Keratinocyte (primary cell): ENCODE measurements at regions not wholly inside any gene's neighbourhood (a gene's known extent, or its start where the extent isn't known, plus 50 kb on each side); places are given as distances from the start of the nearest gene placed in this dataset.
"Not testable (repeated sequence)": the region's sequence is repeated elsewhere in the genome, so short reads cannot be mapped to it uniquely, and the experiment has no call there.

Experiments used
- DNase-seq: peaks from one replicate; pipeline ENCODE4 v3.0.0-alpha.2; 2011; ENCODE audit warnings: low read depth, missing footprints, low spot score
- FAIRE-seq: peaks from 2 replicates; lab custom pipeline; 2011; peaks lifted over from hg19 to GRCh38; lab: Jason Lieb, UNC
- H2AFZ ChIP-seq: 2 replicates; pipeline ENCODE4 v1.6.0; 2012; ENCODE audit warnings: low read length, control low read depth, inconsistent platforms; ENCODE audit not compliant: control insufficient read depth
- H3K27ac ChIP-seq: 2 replicates; pipeline ENCODE4 v1.5.1; 2011; ENCODE audit warnings: low read length; ENCODE audit not compliant: control insufficient read depth, insufficient read depth
- H3K27me3 ChIP-seq: 3 replicates; pipeline ENCODE4 v1.6.0; 2011; ENCODE audit warnings: low read length; ENCODE audit not compliant: control insufficient read depth, insufficient read depth; ENCODE audit errors: extremely low read depth
- H3K36me3 ChIP-seq, 2 experiments: 2 replicates in 1 of 2; 3 replicates in 1 of 2; pipeline ENCODE4 v1.5.1; 2011; ENCODE audit warnings: low read length in 2 of 2, mild to moderate bottlenecking in 1 of 2; ENCODE audit not compliant: control insufficient read depth in 2 of 2, insufficient read depth in 2 of 2; ENCODE audit errors: extremely low read depth in 1 of 2
- H3K4me1 ChIP-seq: 3 replicates; pipeline ENCODE4 v1.5.1; 2011; ENCODE audit warnings: low read length; ENCODE audit not compliant: control insufficient read depth, insufficient read depth; ENCODE audit errors: extremely low read depth
- H3K4me2 ChIP-seq: 3 replicates; pipeline ENCODE4 v1.6.0; 2011; ENCODE audit warnings: low read depth, low read length; ENCODE audit not compliant: control insufficient read depth, insufficient read depth; ENCODE audit errors: extremely low read depth
- H3K4me3 ChIP-seq, 3 experiments: fragments of 200-600 bp in 1 of 3; sonication (generic) in 1 of 3; 2 replicates in 2 of 3; 3 replicates in 1 of 3; pipeline ENCODE4 v1.5.1; 2011 to 2016; ENCODE audit warnings: low read length in 3 of 3, mild to moderate bottlenecking in 3 of 3, control low read depth in 2 of 3, inconsistent platforms in 1 of 3, low read depth in 1 of 3, mixed read lengths in 1 of 3, mixed run types in 1 of 3, moderate library complexity in 1 of 3; ENCODE audit not compliant: control insufficient read depth in 2 of 3, insufficient read depth in 2 of 3; ENCODE audit errors: extremely low read depth in 1 of 3
- H3K79me2 ChIP-seq: 2 replicates; pipeline ENCODE4 v1.6.0; 2012; ENCODE audit warnings: low read length; ENCODE audit not compliant: control insufficient read depth, insufficient read depth
- H3K9ac ChIP-seq: 3 replicates; pipeline ENCODE4 v1.6.0; 2011; ENCODE audit warnings: low read length; ENCODE audit not compliant: control insufficient read depth, insufficient read depth; ENCODE audit errors: extremely low read depth
- H3K9me1 ChIP-seq: 3 replicates; pipeline ENCODE4 v1.6.0; 2011; ENCODE audit warnings: low read length; ENCODE audit not compliant: control insufficient read depth, insufficient read depth; ENCODE audit errors: extremely low read depth
- H3K9me3 ChIP-seq: 2 replicates; pipeline ENCODE4 v1.5.1; 2012; ENCODE audit warnings: low read depth, low read length; ENCODE audit not compliant: control insufficient read depth
- H4K20me1 ChIP-seq: 3 replicates; pipeline ENCODE4 v1.6.0; 2011; ENCODE audit warnings: low read length; ENCODE audit not compliant: control insufficient read depth, insufficient read depth; ENCODE audit errors: extremely low read depth
- CTCF ChIP-seq, 3 experiments: IDR thresholded peaks in 1 of 3; conservative IDR thresholded peaks in 1 of 3; optimal IDR thresholded peaks in 1 of 3; 2 replicates in 2 of 3; 3 replicates in 1 of 3; pipeline versions ENCODE3 to v1.5.1; 2011; ENCODE audit warnings: low read length in 3 of 3, mild to moderate bottlenecking in 3 of 3, moderate library complexity in 2 of 3, control low read depth in 1 of 3, inconsistent platforms in 1 of 3; ENCODE audit not compliant: insufficient read depth in 2 of 3; ENCODE audit errors: extremely low read depth in 1 of 3
- EZH2 ChIP-seq: IDR thresholded peaks from one replicate; pipeline ENCODE4 v1.6.1; 2012; ENCODE audit warnings: inconsistent platforms, mild to moderate bottlenecking, low read length, moderate library complexity
- dilution Hi-C: fragments of 300-500 bp; cut with MboI; formaldehyde crosslinking; loops from one replicate; pipeline ENCODE4 v1.7.0; 2020; ENCODE audit warnings: low sequenced_read_pairs; ENCODE audit not compliant: extremely low pct_ligation_motif_present

GRCh38 chr4:163710158-163710557 lies 215.7 kb downstream of the TMA16 start:
- dilution Hi-C loops: no loop called here
- Histone ChIP-seq H3K27ac (no peak overlapping the region), H3K36me3 (no peaks in the 10 kb centered on the region)

GRCh38 chr4:163724495-163724894 lies 230.0 kb downstream of the TMA16 start:
- H3K4me2 ChIP-seq, H3K27me3 ChIP-seq, FAIRE-seq, H3K4me1 ChIP-seq, dilution Hi-C loops, H3K9me1 ChIP-seq, H4K20me1 ChIP-seq, H2AFZ ChIP-seq, H3K27ac ChIP-seq, H3K4me3 ChIP-seq, H3K36me3 ChIP-seq, DNase-seq, H3K79me2 ChIP-seq, H3K9ac ChIP-seq, H3K9me3 ChIP-seq: not testable (repeated sequence)

More at GRCh38 chr4:163710158-163710557, 215.7 kb downstream of the TMA16 start:
- FAIRE-seq (no peak), DNase-seq (no peak)
- no peak overlapping the region for H3K9ac ChIP-seq
- H2AFZ ChIP-seq: no peak overlapping the region
- H4K20me1 ChIP-seq: no peaks in the 10 kb centered on the region
- H3K4me2 ChIP-seq: no peak overlapping the region
- no peaks in the 10 kb centered on the region for H3K27me3 ChIP-seq
- H3K4me1 ChIP-seq: no peaks in the 10 kb centered on the region
- H3K9me1 ChIP-seq: no peaks in the 10 kb centered on the region
- no peaks in the 10 kb centered on the region for H3K79me2 ChIP-seq
- TF ChIP-seq CTCF (optimal IDR thresholded peaks at IDR 0.05 in 1 of 3, IDR thresholded peaks at IDR 0.05 in 1 of 3, conservative IDR thresholded peaks at IDR 0.05 in 1 of 3; ENCODE audit: extremely low read depth in 1 of 3, insufficient read depth in 2 of 3, low read length in 3 of 3) (no peak), EZH2 (no peak)
- no peak overlapping the region for H3K4me3 ChIP-seq
- H3K9me3 ChIP-seq: no peaks in the 10 kb centered on the region

- TF ChIP-seq CTCF (optimal IDR thresholded peaks at IDR 0.05 in 1 of 3, IDR thresholded peaks at IDR 0.05 in 1 of 3, conservative IDR thresholded peaks at IDR 0.05 in 1 of 3; ENCODE audit: extremely low read depth in 1 of 3, insufficient read depth in 2 of 3, low read length in 3 of 3): no peak
- no peak for TF ChIP-seq EZH2
- H4K20me1 ChIP-seq: no peaks in the 10 kb centered on the region
- H2AFZ ChIP-seq: no peak overlapping the region
- H3K27me3 ChIP-seq: no peaks in the 10 kb centered on the region
- H3K4me3 ChIP-seq: no peak overlapping the region
- H3K9ac ChIP-seq: no peak overlapping the region
- H3K36me3 ChIP-seq: no peaks in the 10 kb centered on the region
- no peak overlapping the region for H3K4me2 ChIP-seq
- H3K9me3 ChIP-seq: no peaks in the 10 kb centered on the region
- FAIRE-seq: no peak
- H3K27ac ChIP-seq: no peak overlapping the region
- no peaks in the 10 kb centered on the region for H3K4me1 ChIP-seq
- dilution Hi-C loops: no loop called here
- no peaks in the 10 kb centered on the region for H3K79me2 ChIP-seq
- DNase-seq: no peak
- no peaks in the 10 kb centered on the region for H3K9me1 ChIP-seq
Measured at GRCh38 chr4:163726641-163727040, 232.2 kb downstream of the TMA16 start.
